Esophagus muscularis mucosa (tissue), 4 donors: ENCODE measurements at regions not wholly inside any gene's neighbourhood (a gene's known extent, or its start where the extent isn't known, plus 50 kb on each side); places are given as distances from the start of the nearest gene placed in this dataset.

ENCODE experiments used
- DNase-seq: peaks from one replicate; pipeline ENCODE4 v3.0.0-alpha.2; 2017; ENCODE audit errors: extremely low spot score
- H3K27ac ChIP-seq, 4 donors: fragments of 200-600 bp; sonication (generic); replicated peaks in 1 of 4; 1 replicate in 3 of 4; 2 replicates in 1 of 4; pipeline ENCODE4 v1.5.1; 2016 to 2019; ENCODE audit warnings: mild to moderate bottlenecking in 1 of 4
- H3K27me3 ChIP-seq, 4 donors: fragments of 200-600 bp; sonication (generic); one replicate each; pipeline versions ENCODE4 v1.5.1 to v1.6.0; 2016 to 2019
- H3K36me3 ChIP-seq, 4 donors: fragments of 200-600 bp; sonication (generic); one replicate each; pipeline ENCODE4 v1.5.1; 2016 to 2019
- H3K4me1 ChIP-seq, 4 donors: fragments of 200-600 bp; sonication (generic); one replicate each; pipeline ENCODE4 v1.5.1; 2016 to 2019
- H3K4me3 ChIP-seq, 4 donors: fragments of 200-600 bp; sonication (generic); 1 replicate in 2 of 4; 2 replicates in 2 of 4; pipeline ENCODE4 v1.5.1; 2016 to 2019; ENCODE audit warnings: mild to moderate bottlenecking in 4 of 4, moderate library complexity in 1 of 4
- H3K9me3 ChIP-seq, 4 donors: fragments of 200-600 bp; sonication (generic); 1 replicate in 3 of 4; 2 replicates in 1 of 4; pipeline ENCODE4 v1.5.1; 2016 to 2019
- EP300 ChIP-seq: sonication (generic); formaldehyde crosslinking; IDR thresholded peaks from one replicate; pipeline ENCODE4 v1.6.1; 2017; ENCODE audit warnings: antibody characterized with exemption
- POLR2A ChIP-seq: fragments of 450-650 bp; IDR thresholded peaks from one replicate; pipeline ENCODE4 v1.6.1; 2017; ENCODE audit warnings: antibody characterized with exemption, moderate library complexity, mild to moderate bottlenecking, low read depth
- POLR2AphosphoS5 ChIP-seq, 2 donors: sonication (generic); formaldehyde crosslinking; IDR thresholded peaks; one replicate each; pipeline ENCODE4 v1.6.1; 2017; ENCODE audit warnings: antibody characterized with exemption in 2 of 2
- WGBS: methylation state at CpG from one replicate; pipeline ENCODE4 v1.1.5; 2018; 5-methylcytosine and 5-hydroxymethylcytosine counted together
- intact Hi-C: fragments of 100-400 bp; cut with DNase I; formaldehyde crosslinking; loops from one replicate; pipeline ENCODE4 v1.15.1; 2023
- TF ChIP-seq, protein P1 (sequence below), 3 experiments: fragments of 200-600 bp in 2 of 3; fragments of 450-650 bp in 1 of 3; sonication (generic) in 2 of 3; IDR thresholded peaks; one replicate each; pipeline ENCODE4 v1.5.1; 2017 to 2019; ENCODE audit warnings: antibody characterized with exemption in 3 of 3, mild to moderate bottlenecking in 2 of 3, moderate library complexity in 1 of 3

DNA sequence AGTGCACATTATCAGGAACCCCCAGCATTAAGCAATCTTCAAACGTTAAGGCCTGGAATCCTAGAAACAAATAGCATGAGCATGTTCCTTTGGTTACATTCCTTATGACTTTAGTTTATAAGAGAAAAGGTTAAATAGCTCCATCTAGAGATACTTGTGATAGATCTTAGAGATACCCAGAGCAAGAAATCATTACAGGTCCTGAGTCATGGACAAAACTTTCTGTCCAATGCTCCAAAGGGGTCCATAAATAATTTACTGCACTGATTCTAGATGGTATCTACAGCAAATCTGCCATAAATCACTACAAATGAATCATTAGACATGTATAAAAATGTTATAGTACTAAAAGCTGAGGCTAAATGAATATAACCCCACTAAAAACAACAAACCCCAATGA is 139.6 kb downstream of the HTR1A start:
- no peak for DNase-seq
- TF ChIP-seq, protein P1, sequence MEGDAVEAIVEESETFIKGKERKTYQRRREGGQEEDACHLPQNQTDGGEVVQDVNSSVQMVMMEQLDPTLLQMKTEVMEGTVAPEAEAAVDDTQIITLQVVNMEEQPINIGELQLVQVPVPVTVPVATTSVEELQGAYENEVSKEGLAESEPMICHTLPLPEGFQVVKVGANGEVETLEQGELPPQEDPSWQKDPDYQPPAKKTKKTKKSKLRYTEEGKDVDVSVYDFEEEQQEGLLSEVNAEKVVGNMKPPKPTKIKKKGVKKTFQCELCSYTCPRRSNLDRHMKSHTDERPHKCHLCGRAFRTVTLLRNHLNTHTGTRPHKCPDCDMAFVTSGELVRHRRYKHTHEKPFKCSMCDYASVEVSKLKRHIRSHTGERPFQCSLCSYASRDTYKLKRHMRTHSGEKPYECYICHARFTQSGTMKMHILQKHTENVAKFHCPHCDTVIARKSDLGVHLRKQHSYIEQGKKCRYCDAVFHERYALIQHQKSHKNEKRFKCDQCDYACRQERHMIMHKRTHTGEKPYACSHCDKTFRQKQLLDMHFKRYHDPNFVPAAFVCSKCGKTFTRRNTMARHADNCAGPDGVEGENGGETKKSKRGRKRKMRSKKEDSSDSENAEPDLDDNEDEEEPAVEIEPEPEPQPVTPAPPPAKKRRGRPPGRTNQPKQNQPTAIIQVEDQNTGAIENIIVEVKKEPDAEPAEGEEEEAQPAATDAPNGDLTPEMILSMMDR (IDR thresholded peaks at IDR 0.05) = no peak
- TF ChIP-seq POLR2AphosphoS5 (IDR thresholded peaks at IDR 0.05) = no peak
- no peak for TF ChIP-seq POLR2A
- no peak for TF ChIP-seq EP300
- H3K9me3 ChIP-seq = no peaks in the 10 kb centered on the region
- no peak overlapping the region for H3K27ac ChIP-seq
- WGBS = 11% methylated on average over 1 of the region's 1 CpG
- intact Hi-C loops = no loop called here
- H3K4me1 ChIP-seq = no peaks in the 10 kb centered on the region
- no peaks in the 10 kb centered on the region for H3K36me3 ChIP-seq
- no peaks in the 10 kb centered on the region for H3K27me3 ChIP-seq
- H3K4me3 ChIP-seq = no peak overlapping the region

GRCh38 chr5:63820577-63820976 is 141.7 kb downstream of the HTR1A start:
- TF ChIP-seq, protein P1 (IDR thresholded peaks at IDR 0.05) = no peak
- TF ChIP-seq EP300 = no peak
- no peak for TF ChIP-seq POLR2A
- TF ChIP-seq POLR2AphosphoS5 (IDR thresholded peaks at IDR 0.05) = no peak
- no peak overlapping the region for H3K4me3 ChIP-seq
- no peaks in the 10 kb centered on the region for H3K4me1 ChIP-seq
- no peaks in the 10 kb centered on the region for H3K27me3 ChIP-seq
- peaks cover 0 to 5% (median 1%) of the 10 kb centered on the region in 4 donors for H3K9me3 ChIP-seq
- no peak for DNase-seq
- intact Hi-C loops = no loop called here
- no peaks in the 10 kb centered on the region for H3K36me3 ChIP-seq
- no peak overlapping the region for H3K27ac ChIP-seq
- 39% methylated on average over 3 of the region's 3 CpGs for WGBS

DNA sequence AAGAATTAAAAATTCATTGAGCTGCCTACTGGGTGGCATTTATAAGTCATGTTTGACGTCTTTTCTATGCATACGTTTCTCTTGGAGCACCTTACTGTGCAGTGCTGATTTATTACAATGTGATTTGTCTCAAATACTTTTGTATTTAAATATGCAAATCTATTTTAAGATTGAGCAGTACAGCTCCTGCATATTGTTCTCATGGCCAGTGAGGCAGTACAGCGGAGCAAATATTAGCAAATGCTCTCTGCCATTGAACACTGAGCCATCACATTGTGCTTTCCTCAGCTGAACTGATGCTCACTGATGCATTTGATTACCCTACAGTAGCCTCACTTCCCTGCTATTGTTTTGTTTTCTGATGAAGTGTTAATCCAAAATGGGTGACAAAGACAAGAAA is 149.6 kb downstream of the HTR1A start:
- Histone ChIP-seq H3K36me3 (no peaks in the 10 kb centered on the region), H3K9me3 (peaks cover 0 to 22% (median 11%) of the 10 kb centered on the region in 4 donors), H3K27ac (no peak overlapping the region), H3K27me3 (no peaks in the 10 kb centered on the region), H3K4me1 (no peaks in the 10 kb centered on the region), H3K4me3 (no peak overlapping the region)
- intact Hi-C loops = no loop called here
- 82% methylated on average over 3 of the region's 3 CpGs for WGBS
- no peak for TF ChIP-seq EP300
- no peak for DNase-seq

DNA sequence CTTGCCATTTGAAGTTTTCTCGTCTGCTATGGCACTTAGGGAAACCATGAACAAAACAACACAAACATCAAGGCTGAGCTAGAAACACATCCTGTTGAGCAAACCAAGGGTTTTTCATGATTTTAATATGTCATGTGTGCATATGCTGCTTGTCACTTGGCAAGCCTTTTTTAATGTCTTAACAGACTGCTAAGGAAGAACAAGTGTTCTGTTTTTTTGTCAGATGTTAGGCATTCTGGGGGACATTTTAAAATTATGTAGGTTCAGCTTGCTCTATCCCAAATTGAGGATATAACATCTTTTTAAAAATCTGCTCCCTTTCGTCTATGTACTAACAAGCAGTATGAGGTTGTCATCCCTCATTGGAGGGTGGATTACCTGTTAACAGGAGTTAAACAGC is 150.3 kb downstream of the HTR1A start:
- 72% methylated on average over 2 of the region's 2 CpGs for WGBS
- Histone ChIP-seq H3K4me1 (no peaks in the 10 kb centered on the region), H3K9me3 (peaks cover 0 to 22% (median 11%) of the 10 kb centered on the region in 4 donors), H3K4me3 (no peak overlapping the region), H3K27ac (no peak overlapping the region), H3K36me3 (no peaks in the 10 kb centered on the region), H3K27me3 (no peaks in the 10 kb centered on the region)
- TF ChIP-seq POLR2AphosphoS5 (IDR thresholded peaks at IDR 0.05) (no peak), EP300 (no peak), POLR2A (no peak)
- TF ChIP-seq, protein P1 (IDR thresholded peaks at IDR 0.05) = no peak
- intact Hi-C loops = no loop called here
- no peak for DNase-seq

DNA sequence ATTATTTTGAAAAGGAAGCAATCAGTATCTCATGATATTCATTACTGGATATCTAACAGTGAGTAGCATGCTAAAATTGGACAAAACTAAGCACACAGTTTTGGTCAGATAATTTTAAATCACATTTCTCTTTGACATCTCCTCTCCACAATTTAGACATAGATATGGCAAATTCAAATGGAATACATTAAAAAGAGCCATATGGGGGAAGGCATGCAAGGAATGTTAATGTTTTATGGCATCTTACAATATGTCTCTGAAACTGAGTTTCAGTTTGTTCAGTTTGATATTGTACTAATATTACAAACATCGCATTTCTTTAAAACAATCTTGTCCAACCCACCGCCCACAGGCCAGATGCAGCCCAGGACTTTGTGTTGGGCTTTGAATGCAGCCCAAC is 151.0 kb downstream of the HTR1A start:
- Histone ChIP-seq H3K36me3 (no peaks in the 10 kb centered on the region), H3K27ac (no peak overlapping the region), H3K4me3 (no peak overlapping the region), H3K4me1 (no peaks in the 10 kb centered on the region), H3K27me3 (no peaks in the 10 kb centered on the region), H3K9me3 (peaks cover 0 to 22% (median 11%) of the 10 kb centered on the region in 4 donors)
- intact Hi-C loops = no loop called here
- TF ChIP-seq, protein P1 (IDR thresholded peaks at IDR 0.05) = no peak
- no peak for TF ChIP-seq POLR2AphosphoS5 (IDR thresholded peaks at IDR 0.05)
- no peak for TF ChIP-seq POLR2A
- no peak for TF ChIP-seq EP300
- whole genome bisulfite sequencing = 86% methylated on average over 2 of the region's 2 CpGs
- no peak for DNase-seq
